ENCODE measurements at regions not wholly inside any gene's neighbourhood (a gene's known extent, or its start where the extent isn't known, plus 50 kb on each side); places are given as distances from the start of the nearest gene placed in this dataset.

DNA sequence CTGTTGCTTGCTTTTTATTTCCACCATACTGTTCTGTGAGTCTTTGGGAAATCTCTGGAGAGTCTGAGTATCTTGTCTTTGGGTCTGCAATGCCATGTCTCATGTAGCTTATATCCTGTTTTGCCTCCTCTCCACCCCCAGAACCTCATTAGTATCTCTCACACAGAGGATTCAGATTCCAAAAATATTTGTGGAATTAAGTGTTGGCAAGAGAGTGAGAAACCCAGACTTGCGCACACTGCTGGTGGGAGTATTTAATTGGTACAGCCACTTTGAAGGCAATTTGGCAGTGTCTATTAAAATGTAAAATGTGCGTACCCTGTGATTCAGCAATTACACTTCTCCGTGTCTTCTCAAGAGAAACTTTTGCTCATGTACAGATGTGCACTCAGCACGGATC, 68.6 kb downstream of the ZNF621 start:
- Histone ChIP-seq H3K79me2 (ENCODE audit: control insufficient read depth, insufficient read depth, low read length, poor library complexity) (no peaks in the 10 kb centered on the region), H3K9ac (ENCODE audit: low read length) (no peak overlapping the region), H4K91ac (ENCODE audit: low read depth, low read length) (no peak overlapping the region), H4K8ac (ENCODE audit: low read depth, low read length) (no peak overlapping the region), H2AK5ac (ENCODE audit: low read length) (no peak overlapping the region), H3K23ac (ENCODE audit: low read length) (no peak overlapping the region), H3K27me3 (ENCODE audit: insufficient read depth, low read length) (no peaks in the 10 kb centered on the region), H3K18ac (ENCODE audit: low read length) (no peak overlapping the region), H3K4me1 (ENCODE audit: control insufficient read depth in 1 of 2, insufficient read depth in 2 of 2, low read length in 2 of 2) (no peaks in the 10 kb centered on the region), H3K4ac (ENCODE audit: low read depth, low read length) (no peak overlapping the region), H3K36me3 (ENCODE audit: control insufficient read depth in 1 of 2, insufficient read depth in 2 of 2, low read length in 2 of 2) (no peaks in the 10 kb centered on the region), H3K79me1 (ENCODE audit: low read length) (no peaks in the 10 kb centered on the region), H3K9me3 (ENCODE audit: insufficient read depth, low read depth, low read length) (no peaks in the 10 kb centered on the region), H3K4me2 (ENCODE audit: low read length) (no peak overlapping the region), H4K12ac (ENCODE audit: low read depth, low read length) (no peak overlapping the region), H3K27ac (ENCODE audit: low read depth, low read length) (no peak overlapping the region), H3K14ac (ENCODE audit: low read length) (no peak overlapping the region), H3K4me3 (ENCODE audit: low read depth, low read length) (no peak overlapping the region), H2BK5ac (ENCODE audit: low read depth, low read length, poor library complexity) (no peak overlapping the region), H2BK120ac (ENCODE audit: insufficient read depth, low read length, poor library complexity) (no peak overlapping the region), H2AFZ (ENCODE audit: insufficient read depth, low read length, poor library complexity) (no peak overlapping the region), H2BK12ac (ENCODE audit: low read length) (no peak overlapping the region)
- WGBS (ENCODE audit: extremely low coverage, insufficient coverage, insufficient read length), result no CpG with 5 or more reads among the region's 4 CpGs
- no peak for DNase-seq

DNA sequence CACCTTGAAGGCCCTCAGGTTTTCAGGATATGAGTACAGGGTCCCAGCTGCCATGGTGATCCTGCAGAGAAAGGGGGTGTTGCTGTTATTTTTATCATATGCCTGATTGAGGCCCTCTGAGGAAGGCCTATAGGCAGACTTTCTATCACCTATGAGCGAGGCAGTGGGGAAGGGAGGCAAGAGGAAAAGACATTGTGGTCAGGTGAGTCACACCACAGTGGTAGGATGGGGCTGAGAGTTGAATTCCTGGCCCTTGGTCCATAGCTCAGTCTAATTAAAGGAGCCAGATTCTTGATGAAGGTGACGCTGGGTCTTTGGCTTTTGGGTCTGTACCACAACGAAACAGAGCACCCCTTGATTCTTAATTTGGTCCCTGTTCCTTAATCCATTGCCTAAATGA, 72.7 kb downstream of the ZNF621 start:
- no peaks in the 10 kb centered on the region for H3K36me3 ChIP-seq (ENCODE audit: control insufficient read depth in 1 of 2, insufficient read depth in 2 of 2, low read length in 2 of 2)
- H3K18ac ChIP-seq (ENCODE audit: low read length), result no peak overlapping the region
- H4K12ac ChIP-seq (ENCODE audit: low read depth, low read length), result no peak overlapping the region
- H3K4me3 ChIP-seq (ENCODE audit: low read depth, low read length), result no peak overlapping the region
- H3K27me3 ChIP-seq (ENCODE audit: insufficient read depth, low read length), result no peaks in the 10 kb centered on the region
- H2BK120ac ChIP-seq (ENCODE audit: insufficient read depth, low read length, poor library complexity), result no peak overlapping the region
- H3K9me3 ChIP-seq (ENCODE audit: insufficient read depth, low read depth, low read length), result no peaks in the 10 kb centered on the region
- H3K9ac ChIP-seq (ENCODE audit: low read length), result no peak overlapping the region
- H3K27ac ChIP-seq (ENCODE audit: low read depth, low read length), result no peak overlapping the region
- no peak overlapping the region for H2BK12ac ChIP-seq (ENCODE audit: low read length)
- no peak overlapping the region for H2AK5ac ChIP-seq (ENCODE audit: low read length)
- H3K14ac ChIP-seq (ENCODE audit: low read length), result no peak overlapping the region
- no peak overlapping the region for H4K8ac ChIP-seq (ENCODE audit: low read depth, low read length)
- H4K91ac ChIP-seq (ENCODE audit: low read depth, low read length), result no peak overlapping the region
- H3K79me2 ChIP-seq (ENCODE audit: control insufficient read depth, insufficient read depth, low read length, poor library complexity), result no peaks in the 10 kb centered on the region
- no peaks in the 10 kb centered on the region for H3K79me1 ChIP-seq (ENCODE audit: low read length)
- H2BK5ac ChIP-seq (ENCODE audit: low read depth, low read length, poor library complexity), result no peak overlapping the region
- DNase-seq, result peak in 1 of 2 donors; percentile 18
- H3K23ac ChIP-seq (ENCODE audit: low read length), result no peak overlapping the region
- no peak overlapping the region for H3K4ac ChIP-seq (ENCODE audit: low read depth, low read length)
- no peaks in the 10 kb centered on the region for H3K4me1 ChIP-seq (ENCODE audit: control insufficient read depth in 1 of 2, insufficient read depth in 2 of 2, low read length in 2 of 2)
- no peak overlapping the region for H2AFZ ChIP-seq (ENCODE audit: insufficient read depth, low read length, poor library complexity)
- no peak overlapping the region for H3K4me2 ChIP-seq (ENCODE audit: low read length)
- WGBS (ENCODE audit: extremely low coverage, insufficient coverage, insufficient read length), result no CpG with 5 or more reads among the region's 3 CpGs

DNA sequence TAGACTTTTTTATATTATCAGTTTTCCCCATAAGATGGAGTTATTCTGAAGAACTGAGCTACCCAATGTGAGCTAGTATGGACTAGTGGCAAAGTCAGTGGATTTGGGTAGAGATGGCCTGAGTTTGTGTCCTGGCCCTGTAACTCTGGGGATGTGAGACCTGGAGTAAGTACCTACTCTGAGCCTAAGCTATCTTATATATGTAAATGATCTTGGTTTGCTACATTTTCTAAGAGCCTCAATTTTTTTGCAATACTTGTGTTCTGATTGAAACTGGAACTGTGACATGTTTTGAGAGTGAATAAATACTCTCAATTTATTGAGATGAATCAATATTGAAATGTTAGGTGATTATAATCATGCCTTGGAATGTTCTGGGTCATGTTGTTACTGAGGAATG, 73.6 kb downstream of the ZNF621 start:
- Histone ChIP-seq H2BK120ac (ENCODE audit: insufficient read depth, low read length, poor library complexity) (no peak overlapping the region), H3K4me2 (ENCODE audit: low read length) (no peak overlapping the region), H3K79me1 (ENCODE audit: low read length) (no peaks in the 10 kb centered on the region), H3K14ac (ENCODE audit: low read length) (no peak overlapping the region), H3K36me3 (ENCODE audit: control insufficient read depth in 1 of 2, insufficient read depth in 2 of 2, low read length in 2 of 2) (no peaks in the 10 kb centered on the region), H3K23ac (ENCODE audit: low read length) (no peak overlapping the region), H3K79me2 (ENCODE audit: control insufficient read depth, insufficient read depth, low read length, poor library complexity) (no peaks in the 10 kb centered on the region), H4K91ac (ENCODE audit: low read depth, low read length) (no peak overlapping the region), H3K4me1 (ENCODE audit: control insufficient read depth in 1 of 2, insufficient read depth in 2 of 2, low read length in 2 of 2) (no peaks in the 10 kb centered on the region), H3K27me3 (ENCODE audit: insufficient read depth, low read length) (no peaks in the 10 kb centered on the region), H3K4ac (ENCODE audit: low read depth, low read length) (no peak overlapping the region), H3K18ac (ENCODE audit: low read length) (no peak overlapping the region), H2BK5ac (ENCODE audit: low read depth, low read length, poor library complexity) (no peak overlapping the region), H3K9me3 (ENCODE audit: insufficient read depth, low read depth, low read length) (no peaks in the 10 kb centered on the region), H4K8ac (ENCODE audit: low read depth, low read length) (no peak overlapping the region), H2BK12ac (ENCODE audit: low read length) (no peak overlapping the region), H3K9ac (ENCODE audit: low read length) (no peak overlapping the region), H2AK5ac (ENCODE audit: low read length) (no peak overlapping the region), H4K12ac (ENCODE audit: low read depth, low read length) (no peak overlapping the region), H3K27ac (ENCODE audit: low read depth, low read length) (no peak overlapping the region), H3K4me3 (ENCODE audit: low read depth, low read length) (no peak overlapping the region), H2AFZ (ENCODE audit: insufficient read depth, low read length, poor library complexity) (no peak overlapping the region)
- peak in 1 of 2 donors; percentile 9 for DNase-seq

DNA sequence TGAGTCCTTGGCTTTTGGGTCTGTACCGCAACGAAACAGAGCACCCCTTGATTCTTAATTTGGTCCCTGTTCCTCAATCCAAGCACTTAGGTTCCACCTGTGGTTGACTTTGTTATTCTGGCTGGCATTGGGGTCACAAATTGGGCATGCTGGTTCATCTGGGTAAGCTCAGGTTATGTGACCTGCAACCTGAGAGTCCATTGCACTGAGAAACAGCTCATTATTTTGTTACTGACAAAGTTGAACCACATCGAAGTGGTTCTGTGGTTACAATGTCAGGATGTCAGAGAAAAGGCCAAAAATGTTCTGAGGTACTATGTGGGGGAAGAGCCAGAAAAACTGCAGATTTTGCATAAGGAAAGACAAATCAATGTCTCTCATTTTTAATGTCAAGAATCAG, 74.2 kb downstream of the ZNF621 start:
- Histone ChIP-seq H3K4me1 (ENCODE audit: control insufficient read depth in 1 of 2, insufficient read depth in 2 of 2, low read length in 2 of 2) (no peaks in the 10 kb centered on the region), H3K18ac (ENCODE audit: low read length) (no peak overlapping the region), H3K4me3 (ENCODE audit: low read depth, low read length) (no peak overlapping the region), H3K79me1 (ENCODE audit: low read length) (no peaks in the 10 kb centered on the region), H4K8ac (ENCODE audit: low read depth, low read length) (no peak overlapping the region), H4K91ac (ENCODE audit: low read depth, low read length) (no peak overlapping the region), H3K23ac (ENCODE audit: low read length) (no peak overlapping the region), H3K9me3 (ENCODE audit: insufficient read depth, low read depth, low read length) (no peaks in the 10 kb centered on the region), H3K4ac (ENCODE audit: low read depth, low read length) (no peak overlapping the region), H3K27me3 (ENCODE audit: insufficient read depth, low read length) (no peaks in the 10 kb centered on the region), H2BK12ac (ENCODE audit: low read length) (no peak overlapping the region), H3K36me3 (ENCODE audit: control insufficient read depth in 1 of 2, insufficient read depth in 2 of 2, low read length in 2 of 2) (no peaks in the 10 kb centered on the region), H3K27ac (ENCODE audit: low read depth, low read length) (no peak overlapping the region), H3K79me2 (ENCODE audit: control insufficient read depth, insufficient read depth, low read length, poor library complexity) (no peaks in the 10 kb centered on the region), H2BK5ac (ENCODE audit: low read depth, low read length, poor library complexity) (no peak overlapping the region), H2BK120ac (ENCODE audit: insufficient read depth, low read length, poor library complexity) (no peak overlapping the region), H3K9ac (ENCODE audit: low read length) (no peak overlapping the region), H3K14ac (ENCODE audit: low read length) (no peak overlapping the region), H2AK5ac (ENCODE audit: low read length) (no peak overlapping the region), H2AFZ (ENCODE audit: insufficient read depth, low read length, poor library complexity) (no peak overlapping the region), H3K4me2 (ENCODE audit: low read length) (no peak overlapping the region), H4K12ac (ENCODE audit: low read depth, low read length) (no peak overlapping the region)
- WGBS (ENCODE audit: extremely low coverage, insufficient coverage, insufficient read length), result no CpG with 5 or more reads among the region's 3 CpGs
- DNase-seq, result no peak

All from trophoblast cell (in vitro differentiated cells and primary cell).